RWPE2 (cell line): ENCODE measurements at regions not wholly inside any gene's neighbourhood (a gene's known extent, or its start where the extent isn't known, plus 50 kb on each side); places are given as distances from the start of the nearest gene placed in this dataset.

Source experiments
- ATAC-seq: fragments of 200-7000 bp; cut with Tn5 transposase; 3 replicates; pipeline ENCODE4 v1.9.1; 2021; ENCODE audit warnings: low read depth
- DNase-seq: peaks from one replicate; pipeline ENCODE4 v3.0.0-alpha.2; 2020; ENCODE audit warnings: low spot score
- H3K27ac ChIP-seq: fragments of 450-650 bp; 2 replicates; pipeline ENCODE4 v1.5.1; 2017; ENCODE audit warnings: mild to moderate bottlenecking; ENCODE audit not compliant: poor library complexity, severe bottlenecking
- H3K27me3 ChIP-seq: fragments of 250-450 bp; sonication (Bioruptor Pico); 2 replicates; pipeline ENCODE4 v1.5.1; 2021; ENCODE audit warnings: mild to moderate bottlenecking, moderate library complexity; ENCODE audit not compliant: insufficient read depth, poor library complexity, severe bottlenecking
- H3K36me3 ChIP-seq: fragments of 250-450 bp; sonication (Bioruptor Pico); 2 replicates; pipeline ENCODE4 v1.5.1; 2020; ENCODE audit warnings: low read depth, mild to moderate bottlenecking, moderate library complexity
- H3K4me1 ChIP-seq: fragments of 250-450 bp; sonication (Bioruptor Pico); 2 replicates; pipeline ENCODE4 v1.5.1; 2021; ENCODE audit warnings: mild to moderate bottlenecking, moderate library complexity; ENCODE audit not compliant: insufficient read depth, poor library complexity, severe bottlenecking
- H3K4me3 ChIP-seq: fragments of 250-450 bp; sonication (Bioruptor Pico); 2 replicates; pipeline ENCODE4 v1.5.1; 2021; ENCODE audit warnings: mild to moderate bottlenecking, moderate library complexity; ENCODE audit not compliant: severe bottlenecking
- H3K9me3 ChIP-seq: fragments of 250-450 bp; sonication (Bioruptor Pico); 2 replicates; pipeline ENCODE4 v1.5.1; 2021; ENCODE audit warnings: mild to moderate bottlenecking, moderate library complexity; ENCODE audit not compliant: severe bottlenecking
- TF ChIP-seq, protein P1 (sequence below): fragments of 450-650 bp; IDR thresholded peaks from one replicate; pipeline ENCODE4 v1.5.1; 2017; ENCODE audit warnings: mild to moderate bottlenecking, moderate library complexity; ENCODE audit not compliant: poor library complexity, severe bottlenecking

DNA sequence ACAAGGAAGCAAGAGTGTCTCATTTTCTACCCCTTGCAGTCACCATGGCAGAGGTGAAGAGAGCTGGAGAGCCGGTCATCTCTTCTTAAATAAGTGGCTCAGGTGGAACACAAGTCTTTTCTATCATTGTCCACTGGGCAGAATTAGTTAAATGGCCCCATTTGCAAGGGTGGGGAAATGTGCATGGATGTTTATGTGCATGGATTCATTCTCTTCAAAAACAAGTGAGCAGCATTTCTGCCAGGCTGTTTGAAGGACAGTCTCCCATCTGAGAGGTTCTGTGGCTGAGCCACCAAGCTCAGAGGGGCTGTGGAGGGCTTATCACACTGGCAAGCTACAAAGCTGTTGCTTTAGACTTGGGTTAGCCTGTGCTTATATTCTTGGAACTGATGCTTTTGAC is 370.3 kb upstream of the MTPN start:
- Histone ChIP-seq H3K9me3 (peaks cover 3% of the 10 kb centered on the region), H3K27me3 (peaks cover 5% of the 10 kb centered on the region), H3K36me3 (no peaks in the 10 kb centered on the region), H3K4me3 (no peak overlapping the region), H3K4me1 (no peaks in the 10 kb centered on the region), H3K27ac (no peak overlapping the region)
- ATAC-seq (no peak), DNase-seq (no peak)
- TF ChIP-seq, protein P1, sequence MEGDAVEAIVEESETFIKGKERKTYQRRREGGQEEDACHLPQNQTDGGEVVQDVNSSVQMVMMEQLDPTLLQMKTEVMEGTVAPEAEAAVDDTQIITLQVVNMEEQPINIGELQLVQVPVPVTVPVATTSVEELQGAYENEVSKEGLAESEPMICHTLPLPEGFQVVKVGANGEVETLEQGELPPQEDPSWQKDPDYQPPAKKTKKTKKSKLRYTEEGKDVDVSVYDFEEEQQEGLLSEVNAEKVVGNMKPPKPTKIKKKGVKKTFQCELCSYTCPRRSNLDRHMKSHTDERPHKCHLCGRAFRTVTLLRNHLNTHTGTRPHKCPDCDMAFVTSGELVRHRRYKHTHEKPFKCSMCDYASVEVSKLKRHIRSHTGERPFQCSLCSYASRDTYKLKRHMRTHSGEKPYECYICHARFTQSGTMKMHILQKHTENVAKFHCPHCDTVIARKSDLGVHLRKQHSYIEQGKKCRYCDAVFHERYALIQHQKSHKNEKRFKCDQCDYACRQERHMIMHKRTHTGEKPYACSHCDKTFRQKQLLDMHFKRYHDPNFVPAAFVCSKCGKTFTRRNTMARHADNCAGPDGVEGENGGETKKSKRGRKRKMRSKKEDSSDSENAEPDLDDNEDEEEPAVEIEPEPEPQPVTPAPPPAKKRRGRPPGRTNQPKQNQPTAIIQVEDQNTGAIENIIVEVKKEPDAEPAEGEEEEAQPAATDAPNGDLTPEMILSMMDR = no peak

DNA sequence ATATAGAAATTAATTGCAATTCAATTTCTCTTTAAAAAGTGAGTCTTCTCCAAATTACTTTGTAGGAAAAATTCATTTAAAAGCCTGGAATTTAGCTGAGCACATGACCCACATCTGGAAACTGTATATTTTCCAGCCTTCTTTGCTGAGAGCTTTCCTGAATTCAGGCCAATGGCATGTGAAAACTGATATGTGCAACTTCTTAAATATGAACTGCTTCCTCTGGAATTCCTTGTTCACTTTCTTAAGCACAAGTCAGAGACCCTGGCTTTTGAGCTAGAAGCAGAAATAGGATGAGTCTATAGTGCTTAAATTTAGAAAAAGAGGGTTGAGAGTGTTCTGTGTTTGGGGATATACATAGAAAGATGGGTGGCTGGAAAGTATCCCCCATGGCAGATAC is 365.1 kb upstream of the MTPN start:
- ATAC-seq = no peak
- Histone ChIP-seq H3K27me3 (no peaks in the 10 kb centered on the region), H3K9me3 (no peaks in the 10 kb centered on the region), H3K4me3 (no peak overlapping the region), H3K36me3 (no peaks in the 10 kb centered on the region), H3K27ac (no peak overlapping the region), H3K4me1 (no peaks in the 10 kb centered on the region)
- no peak for DNase-seq
- TF ChIP-seq, protein P1 = no peak

- ATAC-seq (no peak), DNase-seq (no peak)
- H3K9me3 ChIP-seq = no peaks in the 10 kb centered on the region
- no peak overlapping the region for H3K27ac ChIP-seq
- no peak overlapping the region for H3K4me3 ChIP-seq
- no peaks in the 10 kb centered on the region for H3K4me1 ChIP-seq
- H3K27me3 ChIP-seq = no peaks in the 10 kb centered on the region
- H3K36me3 ChIP-seq = no peaks in the 10 kb centered on the region
- TF ChIP-seq, protein P1 = no peak
Measured at GRCh38 chr7:136339464-136339863, 362.3 kb upstream of the MTPN start.

GRCh38 chr7:136336932-136337331 is 359.8 kb upstream of the MTPN start:
- DNase-seq (no peak), ATAC-seq (no peak)
- Histone ChIP-seq H3K4me3 (no peak overlapping the region), H3K9me3 (no peaks in the 10 kb centered on the region), H3K27me3 (peaks cover 2% of the 10 kb centered on the region), H3K36me3 (no peaks in the 10 kb centered on the region), H3K27ac (no peak overlapping the region), H3K4me1 (no peaks in the 10 kb centered on the region)
- TF ChIP-seq, protein P1 = no peak

GRCh38 chr7:136333636-136334035 is 356.5 kb upstream of the MTPN start:
- no peaks in the 10 kb centered on the region for H3K36me3 ChIP-seq
- H3K27ac ChIP-seq = no peak overlapping the region
- TF ChIP-seq, protein P1 = no peak
- ATAC-seq (no peak), DNase-seq (no peak)
- H3K9me3 ChIP-seq = no peaks in the 10 kb centered on the region
- H3K4me1 ChIP-seq = no peaks in the 10 kb centered on the region
- peaks cover 9% of the 10 kb centered on the region for H3K27me3 ChIP-seq
- H3K4me3 ChIP-seq = no peak overlapping the region
